ENCODE measurements at regions not wholly inside any gene's neighbourhood (a gene's known extent, or its start where the extent isn't known, plus 50 kb on each side); places are given as distances from the start of the nearest gene placed in this dataset.

DNA sequence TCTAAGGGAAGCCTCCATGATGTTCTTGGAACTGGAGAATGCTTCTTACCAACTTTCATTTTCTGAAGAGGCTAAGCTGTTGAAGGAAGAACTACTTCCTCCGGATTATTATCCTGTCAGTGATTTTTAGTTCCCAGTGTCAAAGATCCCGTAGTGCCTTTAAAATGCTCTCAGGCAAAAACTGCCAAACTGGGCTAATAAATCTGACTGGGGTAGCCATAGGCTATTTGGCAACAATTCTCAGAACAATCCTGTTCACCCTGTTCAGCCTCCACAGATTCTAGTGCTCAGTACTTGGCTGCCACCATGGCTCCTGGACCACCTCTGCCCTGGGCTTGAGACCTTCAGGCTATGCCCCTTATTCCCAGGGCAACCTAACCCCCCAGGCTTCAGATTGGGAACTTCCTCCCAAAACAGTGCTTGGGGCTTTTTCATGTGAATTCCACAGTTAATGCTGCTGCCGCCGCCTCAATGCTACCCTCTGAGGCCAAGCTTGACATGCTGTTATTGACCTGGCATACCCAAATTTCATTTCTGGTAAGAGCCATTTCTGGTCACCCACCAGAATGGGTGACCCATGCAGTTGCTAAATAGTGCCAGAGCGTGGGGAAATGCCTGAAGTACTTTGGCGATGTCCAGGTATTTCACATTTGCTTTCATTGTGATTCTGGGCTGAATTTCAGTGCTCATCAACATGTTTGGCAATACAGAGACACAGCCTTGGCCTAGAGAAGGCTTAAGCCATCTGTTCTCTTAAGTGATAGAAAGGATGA is 110.0 kb upstream of the ARHGAP5 start (continued):
- TF ChIP-seq, protein P1, sequence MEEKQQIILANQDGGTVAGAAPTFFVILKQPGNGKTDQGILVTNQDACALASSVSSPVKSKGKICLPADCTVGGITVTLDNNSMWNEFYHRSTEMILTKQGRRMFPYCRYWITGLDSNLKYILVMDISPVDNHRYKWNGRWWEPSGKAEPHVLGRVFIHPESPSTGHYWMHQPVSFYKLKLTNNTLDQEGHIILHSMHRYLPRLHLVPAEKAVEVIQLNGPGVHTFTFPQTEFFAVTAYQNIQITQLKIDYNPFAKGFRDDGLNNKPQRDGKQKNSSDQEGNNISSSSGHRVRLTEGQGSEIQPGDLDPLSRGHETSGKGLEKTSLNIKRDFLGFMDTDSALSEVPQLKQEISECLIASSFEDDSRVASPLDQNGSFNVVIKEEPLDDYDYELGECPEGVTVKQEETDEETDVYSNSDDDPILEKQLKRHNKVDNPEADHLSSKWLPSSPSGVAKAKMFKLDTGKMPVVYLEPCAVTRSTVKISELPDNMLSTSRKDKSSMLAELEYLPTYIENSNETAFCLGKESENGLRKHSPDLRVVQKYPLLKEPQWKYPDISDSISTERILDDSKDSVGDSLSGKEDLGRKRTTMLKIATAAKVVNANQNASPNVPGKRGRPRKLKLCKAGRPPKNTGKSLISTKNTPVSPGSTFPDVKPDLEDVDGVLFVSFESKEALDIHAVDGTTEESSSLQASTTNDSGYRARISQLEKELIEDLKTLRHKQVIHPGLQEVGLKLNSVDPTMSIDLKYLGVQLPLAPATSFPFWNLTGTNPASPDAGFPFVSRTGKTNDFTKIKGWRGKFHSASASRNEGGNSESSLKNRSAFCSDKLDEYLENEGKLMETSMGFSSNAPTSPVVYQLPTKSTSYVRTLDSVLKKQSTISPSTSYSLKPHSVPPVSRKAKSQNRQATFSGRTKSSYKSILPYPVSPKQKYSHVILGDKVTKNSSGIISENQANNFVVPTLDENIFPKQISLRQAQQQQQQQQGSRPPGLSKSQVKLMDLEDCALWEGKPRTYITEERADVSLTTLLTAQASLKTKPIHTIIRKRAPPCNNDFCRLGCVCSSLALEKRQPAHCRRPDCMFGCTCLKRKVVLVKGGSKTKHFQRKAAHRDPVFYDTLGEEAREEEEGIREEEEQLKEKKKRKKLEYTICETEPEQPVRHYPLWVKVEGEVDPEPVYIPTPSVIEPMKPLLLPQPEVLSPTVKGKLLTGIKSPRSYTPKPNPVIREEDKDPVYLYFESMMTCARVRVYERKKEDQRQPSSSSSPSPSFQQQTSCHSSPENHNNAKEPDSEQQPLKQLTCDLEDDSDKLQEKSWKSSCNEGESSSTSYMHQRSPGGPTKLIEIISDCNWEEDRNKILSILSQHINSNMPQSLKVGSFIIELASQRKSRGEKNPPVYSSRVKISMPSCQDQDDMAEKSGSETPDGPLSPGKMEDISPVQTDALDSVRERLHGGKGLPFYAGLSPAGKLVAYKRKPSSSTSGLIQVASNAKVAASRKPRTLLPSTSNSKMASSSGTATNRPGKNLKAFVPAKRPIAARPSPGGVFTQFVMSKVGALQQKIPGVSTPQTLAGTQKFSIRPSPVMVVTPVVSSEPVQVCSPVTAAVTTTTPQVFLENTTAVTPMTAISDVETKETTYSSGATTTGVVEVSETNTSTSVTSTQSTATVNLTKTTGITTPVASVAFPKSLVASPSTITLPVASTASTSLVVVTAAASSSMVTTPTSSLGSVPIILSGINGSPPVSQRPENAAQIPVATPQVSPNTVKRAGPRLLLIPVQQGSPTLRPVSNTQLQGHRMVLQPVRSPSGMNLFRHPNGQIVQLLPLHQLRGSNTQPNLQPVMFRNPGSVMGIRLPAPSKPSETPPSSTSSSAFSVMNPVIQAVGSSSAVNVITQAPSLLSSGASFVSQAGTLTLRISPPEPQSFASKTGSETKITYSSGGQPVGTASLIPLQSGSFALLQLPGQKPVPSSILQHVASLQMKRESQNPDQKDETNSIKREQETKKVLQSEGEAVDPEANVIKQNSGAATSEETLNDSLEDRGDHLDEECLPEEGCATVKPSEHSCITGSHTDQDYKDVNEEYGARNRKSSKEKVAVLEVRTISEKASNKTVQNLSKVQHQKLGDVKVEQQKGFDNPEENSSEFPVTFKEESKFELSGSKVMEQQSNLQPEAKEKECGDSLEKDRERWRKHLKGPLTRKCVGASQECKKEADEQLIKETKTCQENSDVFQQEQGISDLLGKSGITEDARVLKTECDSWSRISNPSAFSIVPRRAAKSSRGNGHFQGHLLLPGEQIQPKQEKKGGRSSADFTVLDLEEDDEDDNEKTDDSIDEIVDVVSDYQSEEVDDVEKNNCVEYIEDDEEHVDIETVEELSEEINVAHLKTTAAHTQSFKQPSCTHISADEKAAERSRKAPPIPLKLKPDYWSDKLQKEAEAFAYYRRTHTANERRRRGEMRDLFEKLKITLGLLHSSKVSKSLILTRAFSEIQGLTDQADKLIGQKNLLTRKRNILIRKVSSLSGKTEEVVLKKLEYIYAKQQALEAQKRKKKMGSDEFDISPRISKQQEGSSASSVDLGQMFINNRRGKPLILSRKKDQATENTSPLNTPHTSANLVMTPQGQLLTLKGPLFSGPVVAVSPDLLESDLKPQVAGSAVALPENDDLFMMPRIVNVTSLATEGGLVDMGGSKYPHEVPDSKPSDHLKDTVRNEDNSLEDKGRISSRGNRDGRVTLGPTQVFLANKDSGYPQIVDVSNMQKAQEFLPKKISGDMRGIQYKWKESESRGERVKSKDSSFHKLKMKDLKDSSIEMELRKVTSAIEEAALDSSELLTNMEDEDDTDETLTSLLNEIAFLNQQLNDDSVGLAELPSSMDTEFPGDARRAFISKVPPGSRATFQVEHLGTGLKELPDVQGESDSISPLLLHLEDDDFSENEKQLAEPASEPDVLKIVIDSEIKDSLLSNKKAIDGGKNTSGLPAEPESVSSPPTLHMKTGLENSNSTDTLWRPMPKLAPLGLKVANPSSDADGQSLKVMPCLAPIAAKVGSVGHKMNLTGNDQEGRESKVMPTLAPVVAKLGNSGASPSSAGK (IDR thresholded peaks at IDR 0.05), result no peak
- TF ChIP-seq, protein P2, sequence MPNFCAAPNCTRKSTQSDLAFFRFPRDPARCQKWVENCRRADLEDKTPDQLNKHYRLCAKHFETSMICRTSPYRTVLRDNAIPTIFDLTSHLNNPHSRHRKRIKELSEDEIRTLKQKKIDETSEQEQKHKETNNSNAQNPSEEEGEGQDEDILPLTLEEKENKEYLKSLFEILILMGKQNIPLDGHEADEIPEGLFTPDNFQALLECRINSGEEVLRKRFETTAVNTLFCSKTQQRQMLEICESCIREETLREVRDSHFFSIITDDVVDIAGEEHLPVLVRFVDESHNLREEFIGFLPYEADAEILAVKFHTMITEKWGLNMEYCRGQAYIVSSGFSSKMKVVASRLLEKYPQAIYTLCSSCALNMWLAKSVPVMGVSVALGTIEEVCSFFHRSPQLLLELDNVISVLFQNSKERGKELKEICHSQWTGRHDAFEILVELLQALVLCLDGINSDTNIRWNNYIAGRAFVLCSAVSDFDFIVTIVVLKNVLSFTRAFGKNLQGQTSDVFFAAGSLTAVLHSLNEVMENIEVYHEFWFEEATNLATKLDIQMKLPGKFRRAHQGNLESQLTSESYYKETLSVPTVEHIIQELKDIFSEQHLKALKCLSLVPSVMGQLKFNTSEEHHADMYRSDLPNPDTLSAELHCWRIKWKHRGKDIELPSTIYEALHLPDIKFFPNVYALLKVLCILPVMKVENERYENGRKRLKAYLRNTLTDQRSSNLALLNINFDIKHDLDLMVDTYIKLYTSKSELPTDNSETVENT (CRISPR knock-in tag; IDR thresholded peaks at IDR 0.05), result no peak
- TF ChIP-seq NRF1 (conservative IDR thresholded peaks at IDR 0.05 in 1 of 2, IDR thresholded peaks at IDR 0.05 in 1 of 2) (no peak), RNF219 (CRISPR knock-in tag; IDR thresholded peaks at IDR 0.05) (no peak), ZNF212 (CRISPR knock-in tag; IDR thresholded peaks at IDR 0.05) (no peak), CCNT2 (IDR thresholded peaks at IDR 0.05; ENCODE audit: borderline replicate concordance, extremely low read depth, insufficient read length, low read depth, low read length) (no peak)
